Lower leg skin (tissue), 4 donors: ENCODE measurements at regions not wholly inside any gene's neighbourhood (a gene's known extent, or its start where the extent isn't known, plus 50 kb on each side); places are given as distances from the start of the nearest gene placed in this dataset.

ENCODE experiments used
- DNase-seq, 2 donors: peaks; one replicate each; pipeline ENCODE4 v3.0.0-alpha.2; 2019; ENCODE audit warnings: low spot score in 2 of 2
- H3K4me3 ChIP-seq: fragments of 200-600 bp; sonication (generic); 2 replicates; pipeline ENCODE4 v1.5.1; 2017; ENCODE audit warnings: mild to moderate bottlenecking, low read depth; ENCODE audit not compliant: poor library complexity, severe bottlenecking
- POLR2A ChIP-seq, 2 donors: fragments of 450-650 bp; IDR thresholded peaks; one replicate each; pipeline ENCODE4 v1.6.1; 2016 to 2017; ENCODE audit warnings: antibody characterized with exemption in 2 of 2, mild to moderate bottlenecking in 1 of 2, moderate library complexity in 1 of 2
- WGBS, 2 donors: methylation state at CpG; one replicate each; pipeline ENCODE4 v1.1.5; 2018; 5-methylcytosine and 5-hydroxymethylcytosine counted together
- intact Hi-C: fragments of 100-400 bp; cut with DNase I; formaldehyde crosslinking; loops from one replicate; pipeline ENCODE4 v1.15.0; 2023; ENCODE audit warnings: low total_unique reads
- TF ChIP-seq, protein P1 (sequence below), 3 donors: fragments of 450-650 bp; IDR thresholded peaks; one replicate each; pipeline ENCODE4 v1.5.1; 2016; ENCODE audit warnings: antibody characterized with exemption in 3 of 3, mild to moderate bottlenecking in 3 of 3, moderate library complexity in 2 of 3

DNA sequence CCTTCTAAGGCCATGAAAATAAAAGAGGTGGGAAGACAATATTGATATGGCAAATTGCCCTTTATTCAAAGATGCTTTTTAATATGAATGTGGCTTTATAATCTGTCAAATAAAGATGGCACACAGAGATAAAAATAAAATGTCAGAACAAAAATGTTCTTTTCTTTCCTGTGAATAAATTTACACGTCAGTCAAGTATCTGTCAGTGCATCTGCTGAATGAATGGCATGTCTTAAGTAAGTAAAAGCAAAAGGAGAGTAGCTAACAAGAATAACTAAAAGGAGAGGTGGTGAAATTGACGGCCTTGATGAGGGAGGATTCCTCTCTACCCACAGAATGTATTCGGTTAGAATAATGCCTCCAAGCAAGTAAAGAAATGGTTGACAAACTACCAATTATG is 1021.7 kb upstream of the GBE1 start:
- intact Hi-C loops = no loop called here
- no peak for DNase-seq
- H3K4me3 ChIP-seq = no peak overlapping the region
- 52 to 57% methylated on average over 3 of the region's 3 CpGs for WGBS, 2 donors
- no peak for TF ChIP-seq POLR2A (IDR thresholded peaks at IDR 0.05)
- TF ChIP-seq, protein P1, sequence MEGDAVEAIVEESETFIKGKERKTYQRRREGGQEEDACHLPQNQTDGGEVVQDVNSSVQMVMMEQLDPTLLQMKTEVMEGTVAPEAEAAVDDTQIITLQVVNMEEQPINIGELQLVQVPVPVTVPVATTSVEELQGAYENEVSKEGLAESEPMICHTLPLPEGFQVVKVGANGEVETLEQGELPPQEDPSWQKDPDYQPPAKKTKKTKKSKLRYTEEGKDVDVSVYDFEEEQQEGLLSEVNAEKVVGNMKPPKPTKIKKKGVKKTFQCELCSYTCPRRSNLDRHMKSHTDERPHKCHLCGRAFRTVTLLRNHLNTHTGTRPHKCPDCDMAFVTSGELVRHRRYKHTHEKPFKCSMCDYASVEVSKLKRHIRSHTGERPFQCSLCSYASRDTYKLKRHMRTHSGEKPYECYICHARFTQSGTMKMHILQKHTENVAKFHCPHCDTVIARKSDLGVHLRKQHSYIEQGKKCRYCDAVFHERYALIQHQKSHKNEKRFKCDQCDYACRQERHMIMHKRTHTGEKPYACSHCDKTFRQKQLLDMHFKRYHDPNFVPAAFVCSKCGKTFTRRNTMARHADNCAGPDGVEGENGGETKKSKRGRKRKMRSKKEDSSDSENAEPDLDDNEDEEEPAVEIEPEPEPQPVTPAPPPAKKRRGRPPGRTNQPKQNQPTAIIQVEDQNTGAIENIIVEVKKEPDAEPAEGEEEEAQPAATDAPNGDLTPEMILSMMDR (IDR thresholded peaks at IDR 0.05) = no peak

DNA sequence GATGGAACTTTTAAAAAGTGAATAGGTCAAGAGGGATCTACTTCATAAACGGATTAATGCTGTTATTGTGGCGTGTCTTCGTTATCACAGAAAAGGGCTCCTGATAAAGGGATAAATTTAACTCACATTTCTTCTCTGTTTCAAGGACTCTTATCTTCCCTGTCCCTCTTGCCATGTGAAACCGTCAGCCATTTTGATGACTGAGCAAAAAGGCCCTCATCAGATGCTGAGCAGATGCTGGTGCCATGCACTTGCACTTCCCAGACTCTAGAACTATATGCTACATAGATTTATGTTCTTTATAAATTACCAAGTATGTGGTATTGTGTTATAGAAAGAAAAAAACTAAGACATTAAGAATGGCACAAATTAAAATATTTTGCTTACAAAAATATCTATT is 1011.8 kb upstream of the GBE1 start:
- no peak for TF ChIP-seq POLR2A (IDR thresholded peaks at IDR 0.05)
- TF ChIP-seq, protein P1 (IDR thresholded peaks at IDR 0.05) = no peak
- intact Hi-C loops = no loop called here
- no peak for DNase-seq
- no peak overlapping the region for H3K4me3 ChIP-seq
- 81 to 84% methylated on average over 4 of the region's 4 CpGs for WGBS, 2 donors

DNA sequence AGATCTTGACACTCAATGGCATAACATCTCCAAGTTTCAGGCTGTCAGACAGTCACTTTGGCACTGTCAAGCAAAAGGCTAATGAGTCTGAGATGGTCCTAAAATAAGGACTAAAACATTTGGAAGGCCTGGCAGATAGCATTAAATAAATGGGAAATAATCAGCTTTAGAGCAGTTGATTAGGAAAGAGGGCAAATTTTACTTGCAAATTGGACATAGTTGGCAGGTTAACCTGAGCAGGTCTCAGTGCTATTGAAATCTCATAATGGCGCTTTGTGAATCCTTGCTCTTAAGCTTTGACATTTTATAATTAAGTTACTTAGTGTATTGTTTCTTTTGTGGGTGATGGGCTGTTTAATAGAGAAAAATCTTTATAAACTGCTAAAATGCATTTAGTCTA is 1003.1 kb upstream of the GBE1 start:
- TF ChIP-seq, protein P1 (IDR thresholded peaks at IDR 0.05) = no peak
- no peak for TF ChIP-seq POLR2A (IDR thresholded peaks at IDR 0.05)
- intact Hi-C loops = no loop called here
- no peak for DNase-seq
- 92 to 100% methylated on average over 1 of the region's 1 CpG for WGBS, 2 donors
- no peak overlapping the region for H3K4me3 ChIP-seq

DNA sequence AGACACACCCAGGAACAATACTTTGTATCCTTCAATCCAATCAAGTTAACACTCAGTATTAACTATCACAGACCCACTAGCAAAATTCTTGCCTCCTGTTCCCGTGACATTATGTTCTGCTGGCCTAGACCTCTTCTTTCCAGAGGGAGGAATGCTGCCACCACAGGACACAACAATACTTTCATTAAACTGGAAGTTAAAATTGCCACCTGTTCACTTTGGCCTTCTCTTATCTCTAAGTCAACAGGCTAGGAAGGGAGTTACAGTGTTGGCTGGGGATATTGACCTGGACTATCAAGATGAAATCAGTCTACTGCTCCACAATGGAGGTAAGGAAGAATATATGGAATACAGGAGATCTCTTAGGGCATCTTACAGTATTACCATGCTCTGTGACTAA is 1000.4 kb upstream of the GBE1 start:
- DNase-seq = no peak
- 77 to 85% methylated on average over 1 of the region's 1 CpG for WGBS, 2 donors
- no peak for TF ChIP-seq POLR2A (IDR thresholded peaks at IDR 0.05)
- TF ChIP-seq, protein P1 (IDR thresholded peaks at IDR 0.05) = no peak

DNA sequence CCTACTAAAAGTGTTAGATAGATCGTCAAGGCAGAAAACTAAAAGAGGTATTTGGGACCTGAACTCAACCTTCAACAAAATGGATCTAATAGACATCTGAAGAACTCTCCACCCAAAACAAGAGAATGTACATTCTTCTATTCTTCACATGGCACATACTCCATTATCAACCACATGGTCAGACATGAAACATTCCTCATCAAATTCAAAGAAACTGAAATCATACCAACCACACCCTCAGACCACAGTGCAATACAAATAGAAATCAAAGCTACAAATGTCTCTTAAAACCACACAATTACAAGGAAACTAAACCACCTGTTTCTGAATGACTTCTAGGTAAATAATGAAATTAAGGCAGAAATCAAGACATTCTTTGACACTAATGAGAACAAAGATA is 984.1 kb upstream of the GBE1 start:
- H3K4me3 ChIP-seq = no peak overlapping the region
- intact Hi-C loops = no loop called here
- WGBS, 2 donors = 36 to 47% methylated on average over 1 of the region's 1 CpG
- TF ChIP-seq, protein P1 (IDR thresholded peaks at IDR 0.05) = no peak
- no peak for TF ChIP-seq POLR2A (IDR thresholded peaks at IDR 0.05)
- no peak for DNase-seq

More for the DNA sequence above, 1000.4 kb upstream of the GBE1 start:
- intact Hi-C loops = no loop called here
- H3K4me3 ChIP-seq = no peak overlapping the region

DNA sequence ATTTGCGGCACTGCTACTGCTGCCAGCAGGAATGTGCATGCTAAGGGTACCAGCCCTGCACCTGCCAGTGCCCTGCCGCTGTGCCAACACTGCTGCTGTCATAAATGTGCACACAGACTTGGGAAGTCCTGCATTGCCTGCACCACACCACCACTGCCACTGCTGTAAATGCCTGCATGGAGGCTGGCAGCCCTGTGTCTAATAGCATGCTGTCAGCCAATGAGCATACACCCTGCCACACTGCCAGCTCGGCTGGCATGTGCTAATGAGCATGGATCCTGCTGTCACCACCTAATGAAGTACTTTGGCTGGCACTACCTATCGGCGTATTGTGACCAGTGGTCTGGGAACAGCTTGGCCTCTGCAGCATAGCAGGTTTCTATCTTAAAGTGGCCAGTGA is 981.8 kb upstream of the GBE1 start:
- no peak for DNase-seq
- TF ChIP-seq, protein P1 (IDR thresholded peaks at IDR 0.05) = no peak
- no peak for TF ChIP-seq POLR2A (IDR thresholded peaks at IDR 0.05)
- H3K4me3 ChIP-seq = no peak overlapping the region
- intact Hi-C loops = no loop called here
- WGBS, 2 donors = 81 to 85% methylated on average over 3 to 4 of the region's 5 CpGs
